SK-N-SH treated with all-trans-retinoic acid at 6 μM for 48 hours (cell line): ENCODE measurements at regions not wholly inside any gene's neighbourhood (a gene's known extent, or its start where the extent isn't known, plus 50 kb on each side); places are given as distances from the start of the nearest gene placed in this dataset.

Experiments
- ARNTL ChIP-seq: fragments of 450-650 bp; formaldehyde crosslinking; IDR thresholded peaks from 2 replicates; pipeline ENCODE4 v1.5.0; 2020; ENCODE audit warnings: low read depth, mild to moderate bottlenecking, moderate library complexity, borderline replicate concordance
- BACH2 ChIP-seq: fragments of 250-450 bp; sonication (Bioruptor Pico); IDR thresholded peaks from 2 replicates; pipeline ENCODE4 v1.9.0; 2021; ENCODE audit warnings: mild to moderate bottlenecking, borderline replicate concordance
- CREB5 ChIP-seq: fragments of 250-450 bp; sonication (Bioruptor Pico); IDR thresholded peaks from 2 replicates; pipeline ENCODE4 v1.5.1; 2020; ENCODE audit warnings: low read depth, mild to moderate bottlenecking, moderate library complexity
- CSRNP3 ChIP-seq: fragments of 250-450 bp; sonication (Bioruptor Pico); IDR thresholded peaks from 2 replicates; pipeline ENCODE4 v1.5.1; 2021; ENCODE audit warnings: mild to moderate bottlenecking, moderate library complexity
- GLIS3 ChIP-seq: fragments of 250-450 bp; sonication (Bioruptor Pico); IDR thresholded peaks from 2 replicates; pipeline ENCODE4 v1.5.0; 2020; ENCODE audit warnings: mild to moderate bottlenecking, moderate library complexity
- OSR1 ChIP-seq: fragments of 250-450 bp; sonication (Bioruptor Pico); IDR thresholded peaks from 2 replicates; pipeline ENCODE4 v1.8.0; 2022; ENCODE audit warnings: moderate library complexity, mild to moderate bottlenecking, inconsistent platforms
- PATZ1 ChIP-seq: fragments of 250-450 bp; sonication (Bioruptor Pico); IDR thresholded peaks from 2 replicates; pipeline ENCODE4 v1.8.0; 2020; ENCODE audit warnings: mild to moderate bottlenecking, moderate library complexity, borderline replicate concordance
- TOX ChIP-seq: fragments of 250-450 bp; sonication (Bioruptor Pico); IDR thresholded peaks from 2 replicates; pipeline ENCODE4 v1.8.0; 2021; ENCODE audit warnings: mild to moderate bottlenecking, moderate library complexity, borderline replicate concordance
- ZC3H10 ChIP-seq: fragments of 250-450 bp; sonication (Bioruptor Pico); IDR thresholded peaks from 2 replicates; pipeline ENCODE4 v1.5.1; 2021; ENCODE audit warnings: mild to moderate bottlenecking, moderate library complexity
- ZFP30 ChIP-seq: fragments of 450-650 bp; formaldehyde crosslinking; IDR thresholded peaks from 2 replicates; pipeline ENCODE4 v1.5.0; 2022; ENCODE audit warnings: mild to moderate bottlenecking, moderate library complexity
- ZNF565 ChIP-seq: fragments of 450-650 bp; formaldehyde crosslinking; conservative IDR thresholded peaks from 2 replicates; pipeline ENCODE4 v1.5.0; 2020; ENCODE audit warnings: low read depth, mild to moderate bottlenecking, moderate library complexity

DNA sequence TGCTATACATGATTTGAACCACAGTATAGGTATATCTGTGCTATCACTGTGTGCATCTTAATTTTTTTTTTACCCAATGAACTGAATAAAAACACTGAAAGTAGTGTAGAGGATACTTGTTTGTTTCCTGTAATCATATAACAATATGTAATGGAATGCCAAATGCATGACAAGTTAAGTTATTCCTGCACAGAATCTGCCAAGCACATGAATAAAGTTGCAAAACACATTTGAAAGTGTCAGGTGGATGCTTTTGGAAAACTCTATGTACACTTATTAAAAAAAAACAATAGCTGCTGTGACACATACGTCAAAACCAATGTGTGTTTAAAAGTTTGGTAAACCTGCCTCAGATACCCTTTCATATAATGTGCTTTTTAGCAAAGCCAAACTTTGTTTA is 1638.1 kb upstream of the SEL1L start:
- TF ChIP-seq OSR1 (CRISPR knock-in tag) (no peak), ZC3H10 (CRISPR knock-in tag) (no peak), BACH2 (CRISPR knock-in tag) (no peak), TOX (CRISPR knock-in tag) (no peak), GLIS3 (no peak), PATZ1 (CRISPR knock-in tag) (no peak), ZFP30 (CRISPR knock-in tag) (no peak), CSRNP3 (CRISPR knock-in tag) (no peak), ZNF565 (CRISPR knock-in tag) (no peak), CREB5 (CRISPR knock-in tag) (no peak), ARNTL (no peak)
